Subcutaneous abdominal adipose tissue (tissue), 5 donors: ENCODE measurements at regions not wholly inside any gene's neighbourhood (a gene's known extent, or its start where the extent isn't known, plus 50 kb on each side); places are given as distances from the start of the nearest gene placed in this dataset.

ENCODE experiments used
- H3K27ac ChIP-seq: one replicate; pipeline ENCODE4 v1.7.0; 2013; ENCODE audit warnings: low read depth, mild to moderate bottlenecking, inconsistent platforms, low read length, moderate library complexity
- H3K27me3 ChIP-seq, 5 donors: one replicate each; pipeline ENCODE4 v1.7.0; 2013; ENCODE audit warnings: low read length in 5 of 5, inconsistent platforms in 1 of 5; ENCODE audit not compliant: control insufficient read depth in 5 of 5, insufficient read depth in 4 of 5
- H3K36me3 ChIP-seq, 5 donors: one replicate each; pipeline ENCODE4 v1.7.0; 2013; ENCODE audit warnings: low read length in 5 of 5; ENCODE audit not compliant: control insufficient read depth in 5 of 5, insufficient read depth in 5 of 5
- H3K4me1 ChIP-seq, 5 donors: one replicate each; pipeline ENCODE4 v1.7.0; 2013; ENCODE audit warnings: low read length in 5 of 5, mild to moderate bottlenecking in 3 of 5, moderate library complexity in 1 of 5; ENCODE audit not compliant: control insufficient read depth in 5 of 5, insufficient read depth in 5 of 5
- H3K4me3 ChIP-seq, 5 donors: one replicate each; pipeline ENCODE4 v1.7.0; 2013; ENCODE audit warnings: low read length in 5 of 5, low read depth in 1 of 5
- H3K9ac ChIP-seq, 5 donors: one replicate each; pipeline ENCODE4 v1.7.0; 2013; ENCODE audit warnings: low read length in 5 of 5, mild to moderate bottlenecking in 4 of 5, moderate library complexity in 3 of 5
- H3K9me3 ChIP-seq, 5 donors: one replicate each; pipeline ENCODE4 v1.7.0; 2013; ENCODE audit warnings: low read length in 5 of 5; ENCODE audit not compliant: control insufficient read depth in 5 of 5
- donor health status: healthy.
- donor health status: healthy.
- donor health status: healthy.
- donor health status: healthy.
- donor health status: healthy.

DNA sequence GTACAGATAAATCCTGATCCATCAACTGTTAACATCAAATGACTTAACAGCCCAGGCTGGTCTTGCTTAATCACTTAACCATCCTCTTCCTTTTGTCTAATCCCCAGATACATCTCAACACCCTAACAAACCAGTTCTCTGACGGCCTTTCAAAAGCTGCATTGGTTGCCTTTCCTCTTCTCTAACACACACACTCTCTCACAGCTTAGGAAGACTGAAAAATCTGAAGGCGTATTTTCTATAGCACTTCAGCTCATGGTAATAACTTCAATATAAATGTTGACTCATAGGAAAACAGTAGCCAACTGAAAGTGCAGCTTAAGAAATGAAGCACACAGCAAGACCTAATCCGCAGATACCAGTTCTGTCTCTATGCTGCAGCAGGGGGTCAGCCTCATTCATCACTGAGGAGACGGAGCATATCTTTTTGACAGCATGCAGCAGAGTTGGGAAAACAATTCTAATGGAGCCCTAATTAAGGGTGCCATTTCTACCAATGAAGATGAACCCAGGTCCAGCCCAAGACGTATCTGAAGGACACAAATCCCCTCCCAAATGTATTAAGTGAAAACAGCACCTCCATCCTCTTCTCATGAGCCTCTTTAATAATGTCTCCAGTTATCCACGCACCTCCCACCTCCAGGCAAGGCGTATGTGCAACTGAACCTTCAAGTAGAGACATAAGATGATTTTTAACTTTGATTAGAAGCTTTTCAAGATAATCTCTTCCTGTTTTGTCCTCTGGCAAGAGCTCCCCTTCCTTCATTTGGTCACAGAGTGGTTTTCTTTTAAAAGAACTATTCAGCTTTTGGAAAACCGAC is 211.7 kb upstream of the NFE2L3 start:
- Histone ChIP-seq H3K9me3 (no peaks in the 10 kb centered on the region), H3K36me3 (no peaks in the 10 kb centered on the region), H3K4me3 (no peak overlapping the region), H3K4me1 (peaks cover 0 to 6% (median 2%) of the 10 kb centered on the region in 5 donors), H3K27me3 (peaks cover 0 to 5% (median 0%) of the 10 kb centered on the region in 5 donors), H3K9ac (no peak overlapping the region), H3K27ac (no peak overlapping the region)

GRCh38 chr7:25944777-25945515 is 207.1 kb upstream of the NFE2L3 start:
- Histone ChIP-seq H3K36me3 (no peaks in the 10 kb centered on the region), H3K4me1 (peaks cover 2 to 21% (median 8%) of the 10 kb centered on the region in 5 donors), H3K9ac (no peak overlapping the region), H3K4me3 (no peak overlapping the region), H3K9me3 (no peaks in the 10 kb centered on the region), H3K27ac (no peak overlapping the region), H3K27me3 (peaks cover 0 to 5% (median 0%) of the 10 kb centered on the region in 5 donors)

- peaks cover 0 to 5% (median 0%) of the 10 kb centered on the region in 5 donors for H3K27me3 ChIP-seq
- no peaks in the 10 kb centered on the region for H3K9me3 ChIP-seq
- H3K27ac ChIP-seq, result no peak overlapping the region
- H3K4me1 ChIP-seq, result peaks cover 2 to 28% (median 15%) of the 10 kb centered on the region in 5 donors
- H3K36me3 ChIP-seq, result no peaks in the 10 kb centered on the region
- H3K9ac ChIP-seq, result no peak overlapping the region
- no peak overlapping the region for H3K4me3 ChIP-seq
Observed at GRCh38 chr7:25945608-25946007, 206.4 kb upstream of the NFE2L3 start.

DNA sequence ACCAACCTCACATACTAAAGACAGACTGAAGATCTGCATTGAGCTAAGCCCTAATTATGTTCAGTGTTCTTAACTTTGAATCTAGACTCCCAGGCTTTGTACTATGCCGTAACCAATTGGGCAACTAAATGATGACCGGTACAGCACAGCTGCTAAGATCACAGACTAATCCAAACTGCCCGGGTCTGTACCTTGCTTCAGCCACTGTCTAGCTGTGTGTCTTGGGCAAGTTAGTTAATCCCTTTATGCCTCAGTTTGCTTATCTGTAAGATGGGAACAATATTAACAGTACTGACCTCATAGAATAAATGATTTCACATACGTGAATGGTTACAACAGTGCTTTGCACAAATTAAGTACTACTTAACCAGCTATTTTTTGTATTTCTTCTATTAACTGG is 205.8 kb upstream of the NFE2L3 start:
- no peak overlapping the region for H3K4me3 ChIP-seq
- peaks cover 0 to 5% (median 0%) of the 10 kb centered on the region in 5 donors for H3K27me3 ChIP-seq
- no peak overlapping the region for H3K27ac ChIP-seq
- H3K9ac ChIP-seq, result no peak overlapping the region
- peaks cover 2 to 28% (median 19%) of the 10 kb centered on the region in 5 donors for H3K4me1 ChIP-seq
- no peaks in the 10 kb centered on the region for H3K9me3 ChIP-seq
- no peaks in the 10 kb centered on the region for H3K36me3 ChIP-seq

DNA sequence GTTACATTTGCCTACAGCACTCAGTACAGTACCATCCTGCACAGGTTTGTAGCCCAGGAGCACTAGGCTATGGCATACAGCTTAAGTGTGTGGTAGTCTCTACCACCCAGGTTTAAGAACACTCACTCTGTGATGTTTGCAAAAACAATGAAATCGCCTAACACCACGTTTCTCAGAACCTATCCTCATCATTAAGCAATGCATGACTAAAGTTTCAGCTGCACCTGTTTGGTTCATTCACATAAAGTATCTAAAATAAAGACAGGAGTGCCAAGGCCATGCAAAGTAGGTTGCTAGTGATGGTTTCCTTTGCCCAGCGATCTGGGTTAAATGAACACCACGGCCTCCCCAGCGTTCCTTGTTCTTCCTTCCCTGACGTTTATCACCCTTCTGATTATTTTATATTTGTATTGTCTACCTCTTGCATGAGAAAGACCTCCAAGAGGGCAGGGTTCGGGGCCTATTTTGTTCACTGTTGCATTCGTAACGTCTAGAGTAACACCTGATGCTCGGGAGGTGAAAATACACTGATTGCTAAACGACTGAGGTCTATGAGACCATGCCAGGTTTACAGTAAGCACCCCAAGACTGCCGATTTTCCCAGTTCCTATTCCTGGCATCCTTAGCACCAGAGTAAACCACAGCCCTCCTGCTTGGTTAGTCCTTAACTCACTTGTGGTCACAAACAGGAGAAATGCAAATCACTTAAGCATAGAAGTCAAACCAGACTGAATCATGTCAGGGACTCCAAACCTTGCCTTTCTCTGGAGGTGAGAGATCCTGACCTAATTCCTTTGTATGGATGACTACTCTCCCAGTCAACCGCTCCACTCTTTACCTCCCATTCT is 204.1 kb upstream of the NFE2L3 start:
- Histone ChIP-seq H3K27ac (no peak overlapping the region), H3K36me3 (no peaks in the 10 kb centered on the region), H3K27me3 (peaks cover 0 to 2% (median 0%) of the 10 kb centered on the region in 5 donors), H3K4me3 (no peak overlapping the region), H3K9me3 (no peaks in the 10 kb centered on the region), H3K9ac (no peak overlapping the region), H3K4me1 (peaks cover 2 to 35% (median 28%) of the 10 kb centered on the region in 5 donors)

GRCh38 chr7:25949736-25950487 is 202.1 kb upstream of the NFE2L3 start:
- H3K27ac ChIP-seq, result no peak overlapping the region
- H3K4me1 ChIP-seq, result peaks cover 2 to 33% (median 28%) of the 10 kb centered on the region in 5 donors
- H3K9ac ChIP-seq, result peak overlapping the region in 4 of 5 donors; percentile 46 to 71 (median 60)
- peak overlapping the region; percentile 68 to 86 (median 70) for H3K4me3 ChIP-seq
- H3K36me3 ChIP-seq, result no peaks in the 10 kb centered on the region
- H3K27me3 ChIP-seq, result no peaks in the 10 kb centered on the region
- no peaks in the 10 kb centered on the region for H3K9me3 ChIP-seq

DNA sequence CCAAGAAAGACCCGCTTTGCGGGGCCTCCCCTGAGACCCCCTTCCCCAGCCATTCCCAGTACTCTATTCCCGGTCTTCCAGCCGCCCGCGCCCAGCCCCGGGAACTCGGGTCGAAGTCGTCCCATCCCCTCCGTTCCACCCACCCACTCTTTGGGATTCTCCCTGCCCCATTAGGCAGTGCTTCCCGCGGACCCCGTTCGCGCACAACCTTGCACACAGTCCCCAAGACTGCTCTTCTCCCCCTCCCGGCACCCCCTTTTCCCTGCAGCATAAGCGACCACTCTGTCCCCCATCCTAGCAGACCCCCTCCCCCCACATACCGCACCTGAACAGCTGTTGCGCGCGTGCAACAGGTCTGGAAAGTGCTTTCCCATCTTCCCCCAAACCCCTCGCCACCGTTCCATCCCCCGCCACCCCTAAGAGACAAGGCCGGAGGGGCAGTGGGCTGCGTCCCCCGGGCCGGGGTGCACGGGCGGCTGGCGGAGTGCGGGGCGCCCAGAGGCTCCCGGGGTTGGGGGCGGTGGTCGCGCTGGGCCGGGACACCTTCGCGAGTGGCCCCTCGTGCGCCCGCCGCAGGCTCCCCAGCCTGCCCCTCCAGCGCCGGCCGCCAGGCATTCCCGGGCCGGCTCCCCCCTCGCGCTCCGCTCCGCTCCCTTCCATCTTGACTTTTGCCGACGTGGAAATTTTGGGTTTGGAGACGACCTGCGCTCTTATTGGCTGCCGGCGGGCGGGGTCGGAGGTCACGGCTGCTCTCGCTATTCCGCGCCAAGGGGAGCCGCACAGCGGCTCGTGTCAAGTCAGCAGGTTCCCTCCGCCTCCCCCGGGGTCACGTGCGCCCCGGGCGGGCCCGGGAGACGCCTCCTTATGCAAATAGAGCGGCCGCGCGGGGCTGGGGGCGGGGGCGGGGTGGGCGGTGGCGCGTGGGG is 201.2 kb upstream of the NFE2L3 start:
- Histone ChIP-seq H3K27me3 (no peaks in the 10 kb centered on the region), H3K36me3 (no peaks in the 10 kb centered on the region), H3K9me3 (no peaks in the 10 kb centered on the region), H3K4me3 (peak overlapping the region; percentile 68 to 86 (median 70)), H3K4me1 (peaks cover 2 to 27% (median 25%) of the 10 kb centered on the region in 5 donors), H3K27ac (no peak overlapping the region), H3K9ac (peak overlapping the region in 3 of 5 donors; percentile 57 to 71 (median 63))

GRCh38 chr7:25951414-25952260 is 200.4 kb upstream of the NFE2L3 start:
- Histone ChIP-seq H3K4me1 (peaks cover 2 to 27% (median 25%) of the 10 kb centered on the region in 5 donors), H3K9ac (peak overlapping the region in 4 of 5 donors; percentile 4 to 71 (median 57)), H3K27me3 (no peaks in the 10 kb centered on the region), H3K4me3 (peak overlapping the region; percentile 50 to 74 (median 67)), H3K9me3 (no peaks in the 10 kb centered on the region), H3K27ac (peak overlapping the region; percentile 57), H3K36me3 (no peaks in the 10 kb centered on the region)
